VCaP (cell line): ENCODE measurements at regions not wholly inside any gene's neighbourhood (a gene's known extent, or its start where the extent isn't known, plus 50 kb on each side); places are given as distances from the start of the nearest gene placed in this dataset.

Experiments used
- H3K27ac ChIP-seq: fragments of 450-650 bp; 2 replicates; pipeline ENCODE4 v1.5.1; 2017
- TF ChIP-seq, protein P1 (sequence below): fragments of 450-650 bp; conservative IDR thresholded peaks from 2 replicates; pipeline ENCODE4 v1.5.1; 2017; ENCODE audit warnings: mild to moderate bottlenecking, moderate library complexity

DNA sequence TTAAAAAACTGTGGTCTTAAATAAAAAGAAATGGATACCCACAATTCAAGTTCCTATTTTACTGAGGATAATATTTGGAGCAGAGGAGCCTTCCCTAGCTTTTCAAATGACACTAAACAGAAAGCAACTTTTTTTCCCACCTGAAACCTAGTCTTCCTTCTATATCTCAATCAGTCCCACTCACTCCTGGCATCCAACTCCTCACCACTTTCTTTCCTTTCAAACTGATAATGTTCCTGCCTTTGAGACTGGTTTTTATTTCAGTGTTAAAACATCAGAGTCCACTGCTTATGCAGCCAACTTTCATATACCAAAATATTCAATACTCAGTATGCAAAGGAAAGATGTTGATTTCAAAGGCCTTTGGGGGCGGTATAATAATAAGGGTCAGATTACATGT is 225.6 kb downstream of the GXYLT1 start:
- no peak overlapping the region for H3K27ac ChIP-seq
- TF ChIP-seq, protein P1, sequence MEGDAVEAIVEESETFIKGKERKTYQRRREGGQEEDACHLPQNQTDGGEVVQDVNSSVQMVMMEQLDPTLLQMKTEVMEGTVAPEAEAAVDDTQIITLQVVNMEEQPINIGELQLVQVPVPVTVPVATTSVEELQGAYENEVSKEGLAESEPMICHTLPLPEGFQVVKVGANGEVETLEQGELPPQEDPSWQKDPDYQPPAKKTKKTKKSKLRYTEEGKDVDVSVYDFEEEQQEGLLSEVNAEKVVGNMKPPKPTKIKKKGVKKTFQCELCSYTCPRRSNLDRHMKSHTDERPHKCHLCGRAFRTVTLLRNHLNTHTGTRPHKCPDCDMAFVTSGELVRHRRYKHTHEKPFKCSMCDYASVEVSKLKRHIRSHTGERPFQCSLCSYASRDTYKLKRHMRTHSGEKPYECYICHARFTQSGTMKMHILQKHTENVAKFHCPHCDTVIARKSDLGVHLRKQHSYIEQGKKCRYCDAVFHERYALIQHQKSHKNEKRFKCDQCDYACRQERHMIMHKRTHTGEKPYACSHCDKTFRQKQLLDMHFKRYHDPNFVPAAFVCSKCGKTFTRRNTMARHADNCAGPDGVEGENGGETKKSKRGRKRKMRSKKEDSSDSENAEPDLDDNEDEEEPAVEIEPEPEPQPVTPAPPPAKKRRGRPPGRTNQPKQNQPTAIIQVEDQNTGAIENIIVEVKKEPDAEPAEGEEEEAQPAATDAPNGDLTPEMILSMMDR, result no peak

DNA sequence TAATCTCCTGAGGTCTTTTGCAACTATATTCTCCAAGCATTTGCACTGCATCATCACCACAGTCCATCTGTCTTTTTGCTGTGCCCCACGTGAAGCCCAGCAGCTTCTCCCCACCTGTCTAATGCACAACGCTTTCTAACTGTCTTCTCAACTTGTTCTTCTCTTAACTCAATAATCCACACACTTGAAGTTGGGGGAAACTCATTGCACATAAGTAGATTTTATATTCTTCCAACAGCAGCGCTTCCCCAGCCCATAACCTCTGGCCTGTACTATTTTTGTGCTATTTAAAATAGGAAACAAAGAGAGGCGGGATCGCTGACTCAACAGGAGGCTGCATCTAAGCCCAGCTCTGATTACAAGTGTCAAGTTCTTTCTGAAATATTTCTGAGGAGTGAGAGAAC is 226.7 kb downstream of the GXYLT1 start:
- H3K27ac ChIP-seq, result no peak overlapping the region
- TF ChIP-seq, protein P1, result no peak

DNA sequence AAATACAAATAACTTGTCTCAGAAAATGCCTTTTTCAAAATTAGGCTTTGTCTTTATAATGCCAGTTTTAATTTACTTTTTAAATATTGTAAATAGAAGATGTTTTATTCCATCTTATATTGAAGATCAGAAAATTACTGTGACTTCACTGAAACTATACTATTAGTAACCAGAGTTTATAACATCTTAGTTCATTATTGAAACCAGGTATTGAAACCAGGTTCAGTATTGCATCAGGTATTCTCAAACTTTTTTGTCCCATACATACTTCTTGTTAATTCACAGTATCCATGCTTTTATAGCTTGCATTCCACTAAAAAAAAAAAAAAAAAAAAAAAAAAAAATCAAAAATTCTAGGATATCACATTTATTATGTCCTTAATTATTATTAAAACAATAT is 227.5 kb downstream of the GXYLT1 start:
- no peak overlapping the region for H3K27ac ChIP-seq
- TF ChIP-seq, protein P1, result no peak

DNA sequence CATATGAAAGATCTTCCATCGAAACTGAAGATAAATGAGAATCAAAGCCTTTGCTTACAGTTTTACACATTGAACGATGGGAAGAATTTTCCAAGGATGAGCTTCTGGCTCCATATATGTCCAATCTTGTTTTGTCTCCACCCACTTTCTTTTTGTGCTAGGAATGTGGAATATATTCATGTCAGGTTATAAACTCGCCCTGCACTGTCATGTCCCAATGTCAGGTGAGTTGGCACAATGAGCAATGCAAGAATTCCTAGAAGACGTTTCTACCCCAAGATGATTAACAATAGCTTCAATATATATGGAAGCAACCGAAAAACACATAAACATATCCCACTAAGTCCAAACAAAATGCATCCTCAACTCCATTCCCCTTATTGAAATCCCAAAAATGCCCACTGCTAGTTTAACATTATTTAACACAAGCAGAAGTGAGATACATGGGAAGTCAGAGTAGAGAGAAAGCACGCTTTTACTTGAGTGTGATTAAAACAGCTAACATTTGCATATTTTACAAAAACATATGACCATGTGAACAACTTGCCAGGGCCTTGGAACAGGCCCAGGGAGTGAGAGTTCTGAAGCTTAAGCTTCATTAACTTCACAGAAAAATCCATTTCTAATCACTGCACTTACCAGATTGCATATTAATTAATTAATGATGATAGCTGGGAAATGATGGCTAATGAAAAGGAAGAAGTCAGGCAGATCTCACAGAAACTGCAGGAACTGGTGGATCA is 233.9 kb downstream of the GXYLT1 start:
- TF ChIP-seq, protein P1, result no peak
- no peak overlapping the region for H3K27ac ChIP-seq

DNA sequence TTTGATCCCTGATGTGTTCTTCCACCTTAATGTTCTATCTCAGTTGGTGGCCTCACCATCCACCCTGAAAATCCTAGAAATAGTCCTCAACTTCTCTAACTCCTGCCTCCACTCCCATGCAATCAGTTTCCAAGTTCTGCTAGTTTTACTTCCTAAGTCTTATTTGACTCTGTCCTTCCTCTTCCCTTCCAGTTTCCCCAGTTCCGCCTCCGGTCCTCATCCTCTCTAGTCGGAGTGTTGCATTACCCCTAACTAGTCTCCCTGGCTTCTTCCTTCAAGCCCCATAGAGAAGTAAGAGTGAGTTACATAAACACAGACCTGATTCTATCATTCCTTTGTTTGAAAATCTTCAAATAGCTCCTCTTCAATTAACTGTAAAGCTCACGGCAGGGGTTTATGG is 236.5 kb downstream of the GXYLT1 start:
- TF ChIP-seq, protein P1, result no peak
- no peak overlapping the region for H3K27ac ChIP-seq

DNA sequence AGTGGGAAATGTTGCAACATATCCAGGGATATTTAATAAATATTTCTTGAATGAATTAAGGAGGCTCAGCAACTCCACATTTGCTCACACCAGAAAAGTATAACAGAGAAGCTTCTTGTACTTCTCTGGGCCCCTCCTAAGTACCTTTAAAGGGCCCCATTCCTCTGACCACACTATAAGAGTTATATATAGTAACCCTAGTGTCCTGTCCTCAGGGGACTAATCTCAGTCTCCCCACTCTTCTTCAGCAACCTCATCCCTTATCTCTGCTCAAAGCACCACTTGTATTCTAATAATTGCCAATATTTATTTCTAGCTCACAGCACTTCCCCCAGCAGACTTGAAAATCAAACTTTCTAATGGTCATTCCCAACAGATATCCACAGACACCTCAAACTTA is 237.1 kb downstream of the GXYLT1 start:
- TF ChIP-seq, protein P1, result no peak

DNA sequence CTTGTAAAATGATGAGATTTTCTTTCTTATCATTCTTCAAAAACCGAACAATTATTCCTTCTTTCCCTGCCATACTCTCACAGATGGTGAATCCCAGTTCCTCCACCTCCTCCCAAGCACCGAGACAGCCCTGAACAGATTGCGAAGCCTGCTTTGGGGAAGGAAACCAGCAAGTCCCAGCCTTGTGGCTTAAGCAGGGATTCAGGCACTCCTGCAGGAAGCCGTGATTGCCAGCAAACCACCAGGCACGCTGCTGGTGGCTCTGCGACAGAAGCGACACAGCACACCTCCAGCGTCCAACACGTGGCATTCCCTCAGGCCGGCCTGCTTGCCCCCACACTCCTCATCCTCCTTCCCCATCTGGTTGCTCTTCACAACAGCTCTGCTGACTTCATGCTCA is 237.7 kb downstream of the GXYLT1 start:
- H3K27ac ChIP-seq, result no peak overlapping the region
- TF ChIP-seq, protein P1, result no peak

More for the DNA sequence above, 237.1 kb downstream of the GXYLT1 start:
- no peak overlapping the region for H3K27ac ChIP-seq
